ENCODE measurements at regions not wholly inside any gene's neighbourhood (a gene's known extent, or its start where the extent isn't known, plus 50 kb on each side); places are given as distances from the start of the nearest gene placed in this dataset.

DNA sequence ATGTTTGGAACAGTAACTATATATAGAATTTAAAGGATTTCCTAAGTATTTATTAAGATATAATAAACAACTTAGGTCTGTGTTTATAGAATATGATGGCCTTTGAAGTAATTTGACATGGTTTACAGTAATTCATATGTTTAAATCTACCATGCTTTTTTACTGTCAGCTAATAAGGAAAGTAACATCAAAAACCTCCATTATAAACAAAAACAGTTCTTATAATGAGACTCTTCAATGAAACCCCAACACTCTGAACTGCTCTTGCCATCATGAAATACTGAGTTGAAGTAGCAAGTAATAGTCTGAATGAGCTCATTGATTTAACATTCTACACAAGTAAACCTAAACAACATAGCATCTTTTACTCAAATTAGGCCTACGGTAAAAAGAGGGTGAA lies 1236.5 kb downstream of the FSTL5 start:
- DNase-seq (ENCODE audit: low read depth in 2 of 2), result no peak
- H3K4me3 ChIP-seq (replicated peaks in 1 of 2; ENCODE audit: low read depth in 2 of 2, low read length in 2 of 2), result no peak overlapping the region
- TF ChIP-seq CTCF (IDR thresholded peaks at IDR 0.05; ENCODE audit: low read depth, low read length), result no peak

DNA sequence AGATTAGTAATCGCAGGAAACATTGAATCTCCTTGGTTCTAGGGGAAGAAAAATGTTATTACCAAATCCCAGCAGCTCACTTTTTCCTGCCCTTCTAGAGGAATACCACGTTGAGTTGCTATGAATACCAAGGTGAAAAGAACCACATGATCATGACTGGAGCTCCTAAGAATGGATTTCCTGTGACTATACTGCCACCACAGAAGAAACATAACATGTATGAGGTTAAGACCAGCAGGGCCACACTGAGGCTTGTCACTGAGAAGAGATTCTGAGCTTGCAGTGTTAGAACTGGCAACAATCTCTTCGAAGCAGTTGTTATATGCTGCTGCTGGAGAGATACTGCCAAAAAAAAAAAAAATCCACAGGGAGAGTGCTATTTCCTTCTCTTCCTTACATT lies 1235.3 kb downstream of the FSTL5 start:
- no peak overlapping the region for H3K4me3 ChIP-seq (replicated peaks in 1 of 2; ENCODE audit: low read depth in 2 of 2, low read length in 2 of 2)
- DNase-seq (ENCODE audit: low read depth in 2 of 2), result no peak
- TF ChIP-seq CTCF (IDR thresholded peaks at IDR 0.05; ENCODE audit: low read depth, low read length), result no peak

DNA sequence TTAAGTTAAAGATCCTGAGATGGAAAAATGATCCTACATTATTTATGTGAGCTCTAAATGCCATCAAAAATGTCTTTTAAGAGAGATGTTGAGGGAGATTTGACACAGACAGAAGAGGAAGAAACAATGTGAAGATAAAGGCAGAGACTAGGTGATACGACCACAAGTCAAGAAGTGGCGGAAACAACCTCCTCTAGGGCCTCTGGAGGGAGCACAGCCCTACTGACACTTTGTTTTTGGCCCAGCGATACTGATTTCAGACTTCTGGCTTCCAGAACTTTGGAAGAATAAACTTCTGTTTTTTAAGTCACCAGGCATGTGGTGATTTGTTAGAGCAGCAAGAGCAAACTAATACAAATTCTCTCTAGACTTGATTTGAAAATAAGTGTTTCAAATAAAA lies 1216.1 kb downstream of the FSTL5 start:
- H3K4me3 ChIP-seq (replicated peaks in 1 of 2; ENCODE audit: low read depth in 2 of 2, low read length in 2 of 2), result no peak overlapping the region
- TF ChIP-seq CTCF (IDR thresholded peaks at IDR 0.05; ENCODE audit: low read depth, low read length), result no peak
- DNase-seq (ENCODE audit: low read depth in 2 of 2), result no peak

DNA sequence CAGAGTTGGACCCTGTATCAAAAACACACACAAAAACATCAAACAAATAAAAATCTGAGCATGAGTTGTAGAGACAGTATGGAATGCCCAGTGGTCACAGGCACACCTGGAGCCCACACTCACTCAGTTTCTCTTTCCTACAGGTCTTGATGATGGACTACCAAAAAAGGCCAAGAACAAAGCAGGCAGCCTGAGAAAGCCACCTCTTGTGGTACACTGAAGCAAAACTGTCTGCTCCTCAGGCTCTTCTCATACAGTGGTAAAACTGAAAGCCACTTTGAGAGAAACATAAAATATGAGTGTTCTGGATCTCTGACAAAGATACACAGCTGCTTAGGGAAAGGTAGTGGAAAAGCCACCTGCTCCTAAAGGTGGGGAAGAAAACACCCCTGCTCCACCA lies 1206.9 kb downstream of the FSTL5 start:
- H3K4me3 ChIP-seq (replicated peaks in 1 of 2; ENCODE audit: low read depth in 2 of 2, low read length in 2 of 2), result no peak overlapping the region
- no peak for TF ChIP-seq CTCF (IDR thresholded peaks at IDR 0.05; ENCODE audit: low read depth, low read length)
- DNase-seq (ENCODE audit: low read depth in 2 of 2), result no peak

- no peak for DNase-seq (ENCODE audit: low read depth in 2 of 2)
- TF ChIP-seq CTCF (IDR thresholded peaks at IDR 0.05; ENCODE audit: low read depth, low read length), result no peak
These were observed 1193.9 kb downstream of the FSTL5 start for GRCh38 chr4:160969925-160970324.

GRCh38 chr4:160980091-160980490 lies 1183.7 kb downstream of the FSTL5 start:
- no peak for DNase-seq (ENCODE audit: low read depth in 2 of 2)
- TF ChIP-seq CTCF (IDR thresholded peaks at IDR 0.05; ENCODE audit: low read depth, low read length), result no peak
- H3K4me3 ChIP-seq (replicated peaks in 1 of 2; ENCODE audit: low read depth in 2 of 2, low read length in 2 of 2), result no peak overlapping the region

More at GRCh38 chr4:160969925-160970324, 1193.9 kb downstream of the FSTL5 start:
- no peak overlapping the region for H3K4me3 ChIP-seq (replicated peaks in 1 of 2; ENCODE audit: low read depth in 2 of 2, low read length in 2 of 2)

DNA sequence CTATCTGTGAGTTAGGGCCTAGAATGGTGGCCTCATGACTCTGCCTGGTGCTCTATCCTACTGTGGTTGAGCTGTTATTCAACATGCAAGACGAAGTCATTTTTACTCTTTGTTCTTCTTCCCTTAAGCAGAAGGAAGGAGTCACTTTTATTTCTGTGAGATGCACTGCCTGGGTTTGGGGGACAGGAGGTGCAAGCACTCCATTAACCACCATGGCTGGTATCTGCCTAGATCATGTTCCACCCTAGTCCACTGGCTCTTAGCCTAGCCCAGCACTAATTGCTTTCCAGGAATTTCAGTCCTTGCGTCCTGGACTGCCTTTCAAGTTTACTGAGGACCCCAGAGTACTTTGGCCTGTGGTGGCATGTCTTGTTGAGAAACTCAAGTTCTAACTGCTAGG lies 1182.7 kb downstream of the FSTL5 start:
- no peak overlapping the region for H3K4me3 ChIP-seq (replicated peaks in 1 of 2; ENCODE audit: low read depth in 2 of 2, low read length in 2 of 2)
- TF ChIP-seq CTCF (IDR thresholded peaks at IDR 0.05; ENCODE audit: low read depth, low read length), result no peak
- DNase-seq (ENCODE audit: low read depth in 2 of 2), result no peak
